ENCODE measurements at regions not wholly inside any gene's neighbourhood (a gene's known extent, or its start where the extent isn't known, plus 50 kb on each side); places are given as distances from the start of the nearest gene placed in this dataset.

DNA sequence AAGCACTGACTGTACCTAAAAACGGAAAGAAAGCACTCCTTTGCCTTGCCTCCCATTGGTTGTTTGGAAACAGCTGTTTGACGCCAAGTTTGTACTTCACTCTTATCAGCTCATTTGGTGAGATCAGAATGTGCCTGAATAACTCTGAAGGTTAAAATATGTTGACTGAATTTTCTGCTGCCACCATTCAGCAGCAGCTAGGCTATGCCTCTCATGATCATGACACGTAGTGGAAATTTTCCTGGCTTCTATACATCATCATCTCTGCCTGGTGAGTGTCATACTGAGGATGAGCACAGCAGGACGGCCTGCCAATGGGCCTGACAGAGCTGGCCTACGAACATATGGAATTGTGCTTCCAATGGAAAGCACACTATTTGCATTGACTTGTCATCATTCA lies 704.9 kb upstream of the CITED2 start:
- TF ChIP-seq CTCF (IDR thresholded peaks at IDR 0.05; ENCODE audit: extremely low read depth, low read depth, low read length) = no peak
- Histone ChIP-seq H2AFZ (ENCODE audit: low read length) (peak overlapping the region; percentile 11), H3K27ac (ENCODE audit: low read depth, low read length) (peak overlapping the region; percentile 78), H4K20me1 (ENCODE audit: insufficient read depth, low read length) (no peaks in the 10 kb centered on the region), H3K4me1 (ENCODE audit: insufficient read depth, low read length) (peaks cover 26% of the 10 kb centered on the region), H3K4me2 (ENCODE audit: insufficient read depth, low read length) (peak overlapping the region; percentile 18), H3K27me3 (ENCODE audit: insufficient read depth, low read length) (no peaks in the 10 kb centered on the region), H3K79me2 (ENCODE audit: insufficient read depth, low read length) (no peaks in the 10 kb centered on the region), H3K36me3 (ENCODE audit: insufficient read depth, low read length) (no peaks in the 10 kb centered on the region), H3K4me3 (ENCODE audit: insufficient read depth, low read length) (no peak overlapping the region), H3K9me3 (ENCODE audit: low read depth, low read length) (no peaks in the 10 kb centered on the region)
- DNase-seq (ENCODE audit: insufficient read length, low spot score, missing footprints) = no peak

DNA sequence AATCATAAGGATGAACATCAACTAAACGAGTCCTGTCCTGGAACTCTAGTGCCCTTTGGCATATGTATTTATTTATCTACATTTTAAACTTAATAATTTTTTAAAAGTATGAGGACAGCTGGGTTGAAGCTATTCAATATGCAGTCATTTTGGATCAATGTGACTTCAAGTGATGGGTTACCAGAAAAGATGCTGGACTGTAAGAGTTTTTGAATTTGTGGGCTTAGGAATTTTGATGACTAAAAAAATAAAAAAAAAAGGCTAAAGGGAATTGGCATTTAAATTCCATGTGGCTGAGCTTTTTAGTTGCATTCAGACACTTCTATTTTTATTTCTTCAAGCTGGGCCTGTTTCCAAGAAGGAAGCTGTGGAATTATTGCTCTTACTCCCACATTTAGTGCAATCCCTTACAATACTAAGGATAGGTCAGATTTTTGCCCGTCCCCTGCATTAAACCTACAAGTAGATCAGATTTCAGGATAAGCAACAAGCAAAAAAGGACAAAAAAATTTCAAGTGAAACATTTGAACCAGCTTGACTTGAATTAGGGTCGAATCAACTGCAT lies 704.2 kb upstream of the CITED2 start:
- no peak for TF ChIP-seq CTCF (IDR thresholded peaks at IDR 0.05; ENCODE audit: extremely low read depth, low read depth, low read length)

GRCh38 chr6:140077827-140078560 lies 703.5 kb upstream of the CITED2 start:
- TF ChIP-seq CTCF (IDR thresholded peaks at IDR 0.05; ENCODE audit: extremely low read depth, low read depth, low read length) = no peak
- Histone ChIP-seq H3K79me2 (ENCODE audit: insufficient read depth, low read length) (no peaks in the 10 kb centered on the region), H3K4me3 (ENCODE audit: insufficient read depth, low read length) (no peak overlapping the region), H2AFZ (ENCODE audit: low read length) (peak overlapping the region; percentile 68), H4K20me1 (ENCODE audit: insufficient read depth, low read length) (no peaks in the 10 kb centered on the region), H3K27me3 (ENCODE audit: insufficient read depth, low read length) (no peaks in the 10 kb centered on the region), H3K4me1 (ENCODE audit: insufficient read depth, low read length) (peaks cover 30% of the 10 kb centered on the region), H3K36me3 (ENCODE audit: insufficient read depth, low read length) (no peaks in the 10 kb centered on the region), H3K9me3 (ENCODE audit: low read depth, low read length) (no peaks in the 10 kb centered on the region), H3K27ac (ENCODE audit: low read depth, low read length) (peak overlapping the region; percentile 78), H3K4me2 (ENCODE audit: insufficient read depth, low read length) (peak overlapping the region; percentile 10)
- DNase-seq (ENCODE audit: insufficient read length, low spot score, missing footprints) = peak; percentile 31

More for the DNA sequence above, 704.2 kb upstream of the CITED2 start:
- no peaks in the 10 kb centered on the region for H3K27me3 ChIP-seq (ENCODE audit: insufficient read depth, low read length)
- no peaks in the 10 kb centered on the region for H4K20me1 ChIP-seq (ENCODE audit: insufficient read depth, low read length)
- H3K79me2 ChIP-seq (ENCODE audit: insufficient read depth, low read length) = no peaks in the 10 kb centered on the region
- H2AFZ ChIP-seq (ENCODE audit: low read length) = no peak overlapping the region
- H3K4me3 ChIP-seq (ENCODE audit: insufficient read depth, low read length) = no peak overlapping the region
- peaks cover 27% of the 10 kb centered on the region for H3K4me1 ChIP-seq (ENCODE audit: insufficient read depth, low read length)
- H3K36me3 ChIP-seq (ENCODE audit: insufficient read depth, low read length) = no peaks in the 10 kb centered on the region
- peak; percentile 73 for DNase-seq (ENCODE audit: insufficient read length, low spot score, missing footprints)
- H3K9me3 ChIP-seq (ENCODE audit: low read depth, low read length) = no peaks in the 10 kb centered on the region
- peak overlapping the region; percentile 18 for H3K4me2 ChIP-seq (ENCODE audit: insufficient read depth, low read length)
- peak overlapping the region; percentile 78 for H3K27ac ChIP-seq (ENCODE audit: low read depth, low read length)

DNA sequence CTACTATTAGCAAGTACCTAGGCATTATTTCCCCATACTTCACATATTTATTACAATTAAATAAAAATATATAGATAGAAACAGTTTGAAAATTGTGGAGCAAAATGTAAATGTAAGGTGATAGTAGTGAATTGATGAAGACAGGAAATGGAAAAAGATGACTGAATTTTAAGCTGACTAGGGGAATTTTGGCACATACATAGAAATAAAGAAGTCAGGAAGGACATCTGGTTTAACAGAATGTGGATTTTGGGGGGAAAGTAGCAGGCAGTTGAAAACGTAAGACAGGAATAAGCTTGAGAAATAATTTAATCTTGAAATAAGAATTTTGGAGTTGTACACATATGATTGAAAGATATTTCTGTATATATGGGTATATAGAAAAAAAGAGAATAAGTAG lies 701.7 kb upstream of the CITED2 start:
- H3K36me3 ChIP-seq (ENCODE audit: insufficient read depth, low read length) = no peaks in the 10 kb centered on the region
- no peak overlapping the region for H3K4me3 ChIP-seq (ENCODE audit: insufficient read depth, low read length)
- H3K27me3 ChIP-seq (ENCODE audit: insufficient read depth, low read length) = no peaks in the 10 kb centered on the region
- peaks cover 44% of the 10 kb centered on the region for H3K4me1 ChIP-seq (ENCODE audit: insufficient read depth, low read length)
- H3K4me2 ChIP-seq (ENCODE audit: insufficient read depth, low read length) = no peak overlapping the region
- H4K20me1 ChIP-seq (ENCODE audit: insufficient read depth, low read length) = no peaks in the 10 kb centered on the region
- H3K27ac ChIP-seq (ENCODE audit: low read depth, low read length) = no peak overlapping the region
- no peak for DNase-seq (ENCODE audit: insufficient read length, low spot score, missing footprints)
- TF ChIP-seq CTCF (IDR thresholded peaks at IDR 0.05; ENCODE audit: extremely low read depth, low read depth, low read length) = no peak
- no peaks in the 10 kb centered on the region for H3K9me3 ChIP-seq (ENCODE audit: low read depth, low read length)
- H3K79me2 ChIP-seq (ENCODE audit: insufficient read depth, low read length) = no peaks in the 10 kb centered on the region
- no peak overlapping the region for H2AFZ ChIP-seq (ENCODE audit: low read length)
